ENCODE measurements at regions not wholly inside any gene's neighbourhood (a gene's known extent, or its start where the extent isn't known, plus 50 kb on each side); places are given as distances from the start of the nearest gene placed in this dataset.

DNA sequence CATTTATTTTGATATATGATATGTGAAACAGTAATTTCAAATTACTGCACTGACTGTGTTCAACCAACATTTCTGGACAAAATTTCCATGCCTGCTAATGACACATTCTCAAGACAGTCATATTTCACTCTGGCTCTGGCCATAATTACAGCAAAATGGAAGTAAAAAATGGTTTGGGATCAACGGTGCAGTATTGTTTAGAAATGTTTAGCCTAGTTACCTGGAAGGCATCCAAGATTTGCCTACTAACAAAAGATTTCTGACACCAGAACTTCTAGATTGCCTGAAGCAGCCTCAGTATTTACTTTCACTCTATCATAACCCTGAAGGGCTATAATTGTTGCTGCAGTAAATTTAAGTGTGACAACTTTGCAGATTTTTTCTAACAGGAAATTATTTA lies 416.3 kb downstream of the PCDH10 start:
- Histone ChIP-seq H3K27ac (no peak overlapping the region), H3K36me3 (no peaks in the 10 kb centered on the region), H3K4me3 (no peak overlapping the region), H3K9me3 (peaks cover 0 to 4% (median 0%) of the 10 kb centered on the region in 8 donors), H3K27me3 (replicated peaks in 1 of 7) (no peaks in the 10 kb centered on the region), H3K4me1 (no peaks in the 10 kb centered on the region)
- intact Hi-C loops (cut with DNase I; ENCODE audit: low total_unique reads), result no loop called here
- TF ChIP-seq POLR2A (IDR thresholded peaks at IDR 0.05), result no peak
- TF ChIP-seq POLR2AphosphoS5 (IDR thresholded peaks at IDR 0.05), result no peak
- TF ChIP-seq, protein P1, sequence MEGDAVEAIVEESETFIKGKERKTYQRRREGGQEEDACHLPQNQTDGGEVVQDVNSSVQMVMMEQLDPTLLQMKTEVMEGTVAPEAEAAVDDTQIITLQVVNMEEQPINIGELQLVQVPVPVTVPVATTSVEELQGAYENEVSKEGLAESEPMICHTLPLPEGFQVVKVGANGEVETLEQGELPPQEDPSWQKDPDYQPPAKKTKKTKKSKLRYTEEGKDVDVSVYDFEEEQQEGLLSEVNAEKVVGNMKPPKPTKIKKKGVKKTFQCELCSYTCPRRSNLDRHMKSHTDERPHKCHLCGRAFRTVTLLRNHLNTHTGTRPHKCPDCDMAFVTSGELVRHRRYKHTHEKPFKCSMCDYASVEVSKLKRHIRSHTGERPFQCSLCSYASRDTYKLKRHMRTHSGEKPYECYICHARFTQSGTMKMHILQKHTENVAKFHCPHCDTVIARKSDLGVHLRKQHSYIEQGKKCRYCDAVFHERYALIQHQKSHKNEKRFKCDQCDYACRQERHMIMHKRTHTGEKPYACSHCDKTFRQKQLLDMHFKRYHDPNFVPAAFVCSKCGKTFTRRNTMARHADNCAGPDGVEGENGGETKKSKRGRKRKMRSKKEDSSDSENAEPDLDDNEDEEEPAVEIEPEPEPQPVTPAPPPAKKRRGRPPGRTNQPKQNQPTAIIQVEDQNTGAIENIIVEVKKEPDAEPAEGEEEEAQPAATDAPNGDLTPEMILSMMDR (IDR thresholded peaks at IDR 0.05 in 8 of 11, conservative IDR thresholded peaks at IDR 0.05 in 3 of 11), result no peak
- WGBS, 5 donors, result 0 to 9% (median 4%) methylated on average over 1 of the region's 1 CpG
- DNase-seq, result no peak

DNA sequence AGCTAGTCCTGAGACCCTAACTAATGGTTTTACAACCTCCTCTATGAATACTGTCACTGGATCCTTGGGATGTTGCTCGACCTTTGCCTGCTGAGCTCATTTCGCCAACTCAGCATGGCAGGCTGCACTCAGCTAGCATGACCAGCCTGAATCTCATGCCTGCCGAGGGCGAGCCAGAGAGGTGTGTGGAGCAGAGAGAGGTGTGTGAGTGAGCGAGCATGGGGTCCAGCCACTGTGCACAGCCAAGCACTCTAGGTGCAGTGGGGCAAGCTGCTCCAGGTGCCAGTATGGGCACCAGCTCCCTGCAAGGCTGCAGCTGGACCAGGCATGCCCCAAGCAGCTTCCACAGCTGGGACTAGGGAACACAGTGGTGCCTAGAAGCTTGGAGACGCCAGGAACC lies 410.9 kb downstream of the PCDH10 start:
- no peaks in the 10 kb centered on the region for H3K4me1 ChIP-seq
- H3K27ac ChIP-seq, result no peak overlapping the region
- H3K4me3 ChIP-seq, result no peak overlapping the region
- intact Hi-C loops (cut with DNase I; ENCODE audit: low total_unique reads), result no loop called here
- TF ChIP-seq, protein P1 (IDR thresholded peaks at IDR 0.05 in 8 of 11, conservative IDR thresholded peaks at IDR 0.05 in 3 of 11), result no peak
- TF ChIP-seq POLR2AphosphoS5 (IDR thresholded peaks at IDR 0.05), result no peak
- no peak for TF ChIP-seq POLR2A (IDR thresholded peaks at IDR 0.05)
- H3K27me3 ChIP-seq (replicated peaks in 1 of 7), result no peaks in the 10 kb centered on the region
- WGBS, 5 donors, result 70 to 90% (median 87%) methylated on average over 6 of the region's 6 CpGs
- no peak for DNase-seq
- H3K36me3 ChIP-seq, result no peaks in the 10 kb centered on the region
- peaks cover 0 to 4% (median 0%) of the 10 kb centered on the region in 8 donors for H3K9me3 ChIP-seq

DNA sequence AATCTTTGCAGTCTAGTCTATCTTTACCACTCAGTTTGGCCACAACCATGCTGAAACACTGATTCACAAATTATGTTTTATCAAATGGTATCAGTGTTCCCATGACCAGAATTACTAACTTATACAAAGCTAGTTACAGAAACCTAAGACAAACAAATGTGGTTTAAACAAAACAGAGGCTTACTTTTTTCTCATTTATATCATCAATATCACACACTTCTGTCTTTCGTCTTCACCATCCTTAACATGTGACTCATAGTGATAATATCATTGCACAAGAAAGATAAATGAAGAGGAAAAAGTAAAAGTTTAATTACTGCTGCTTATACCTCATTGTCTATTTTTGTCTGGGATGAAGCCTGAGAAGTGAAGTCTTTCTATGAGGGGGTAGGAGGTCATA lies 406.6 kb downstream of the PCDH10 start:
- Histone ChIP-seq H3K36me3 (no peaks in the 10 kb centered on the region), H3K4me3 (no peak overlapping the region), H3K9me3 (peaks cover 0 to 9% (median 0%) of the 10 kb centered on the region in 8 donors), H3K27ac (no peak overlapping the region), H3K27me3 (replicated peaks in 1 of 7) (no peaks in the 10 kb centered on the region), H3K4me1 (no peaks in the 10 kb centered on the region)
- WGBS, 5 donors, result 78 to 97% (median 81%) methylated on average over 1 of the region's 1 CpG
- no peak for DNase-seq
- no peak for TF ChIP-seq POLR2A (IDR thresholded peaks at IDR 0.05)
- TF ChIP-seq, protein P1 (IDR thresholded peaks at IDR 0.05 in 8 of 11, conservative IDR thresholded peaks at IDR 0.05 in 3 of 11), result no peak
- TF ChIP-seq POLR2AphosphoS5 (IDR thresholded peaks at IDR 0.05), result no peak
- intact Hi-C loops (cut with DNase I; ENCODE audit: low total_unique reads), result no loop called here

- no peak overlapping the region for H3K27ac ChIP-seq
Measured at GRCh38 chr4:133550436-133550835, 401.3 kb downstream of the PCDH10 start.

More at GRCh38 chr4:133550436-133550835, 401.3 kb downstream of the PCDH10 start:
- Histone ChIP-seq H3K36me3 (no peaks in the 10 kb centered on the region), H3K4me3 (no peak overlapping the region), H3K9me3 (peaks cover 0 to 9% (median 0%) of the 10 kb centered on the region in 8 donors), H3K4me1 (no peaks in the 10 kb centered on the region), H3K27me3 (replicated peaks in 1 of 7) (no peaks in the 10 kb centered on the region)
- 55 to 75% (median 66%) methylated on average over 4 of the region's 4 CpGs for WGBS, 5 donors
- TF ChIP-seq POLR2AphosphoS5 (IDR thresholded peaks at IDR 0.05), result no peak
- TF ChIP-seq, protein P1 (IDR thresholded peaks at IDR 0.05 in 8 of 11, conservative IDR thresholded peaks at IDR 0.05 in 3 of 11), result no peak
- intact Hi-C loops (cut with DNase I; ENCODE audit: low total_unique reads), result no loop called here
- no peak for DNase-seq
